Keratinocyte (primary cell): ENCODE measurements at regions not wholly inside any gene's neighbourhood (a gene's known extent, or its start where the extent isn't known, plus 50 kb on each side); places are given as distances from the start of the nearest gene placed in this dataset.

Experiments
- DNase-seq: peaks from one replicate; pipeline ENCODE4 v3.0.0-alpha.2; 2011; ENCODE audit warnings: low read depth, missing footprints, low spot score
- FAIRE-seq: peaks from 2 replicates; lab custom pipeline; 2011; peaks lifted over from hg19 to GRCh38; lab: Jason Lieb, UNC
- H2AFZ ChIP-seq: 2 replicates; pipeline ENCODE4 v1.6.0; 2012; ENCODE audit warnings: low read length, control low read depth, inconsistent platforms; ENCODE audit not compliant: control insufficient read depth
- H3K27ac ChIP-seq: 2 replicates; pipeline ENCODE4 v1.5.1; 2011; ENCODE audit warnings: low read length; ENCODE audit not compliant: control insufficient read depth, insufficient read depth
- H3K27me3 ChIP-seq: 3 replicates; pipeline ENCODE4 v1.6.0; 2011; ENCODE audit warnings: low read length; ENCODE audit not compliant: control insufficient read depth, insufficient read depth; ENCODE audit errors: extremely low read depth
- H3K36me3 ChIP-seq, 2 experiments: 2 replicates in 1 of 2; 3 replicates in 1 of 2; pipeline ENCODE4 v1.5.1; 2011; ENCODE audit warnings: low read length in 2 of 2, mild to moderate bottlenecking in 1 of 2; ENCODE audit not compliant: control insufficient read depth in 2 of 2, insufficient read depth in 2 of 2; ENCODE audit errors: extremely low read depth in 1 of 2
- H3K4me1 ChIP-seq: 3 replicates; pipeline ENCODE4 v1.5.1; 2011; ENCODE audit warnings: low read length; ENCODE audit not compliant: control insufficient read depth, insufficient read depth; ENCODE audit errors: extremely low read depth
- H3K4me2 ChIP-seq: 3 replicates; pipeline ENCODE4 v1.6.0; 2011; ENCODE audit warnings: low read depth, low read length; ENCODE audit not compliant: control insufficient read depth, insufficient read depth; ENCODE audit errors: extremely low read depth
- H3K4me3 ChIP-seq, 3 experiments: fragments of 200-600 bp in 1 of 3; sonication (generic) in 1 of 3; 2 replicates in 2 of 3; 3 replicates in 1 of 3; pipeline ENCODE4 v1.5.1; 2011 to 2016; ENCODE audit warnings: low read length in 3 of 3, mild to moderate bottlenecking in 3 of 3, control low read depth in 2 of 3, inconsistent platforms in 1 of 3, low read depth in 1 of 3, mixed read lengths in 1 of 3, mixed run types in 1 of 3, moderate library complexity in 1 of 3; ENCODE audit not compliant: control insufficient read depth in 2 of 3, insufficient read depth in 2 of 3; ENCODE audit errors: extremely low read depth in 1 of 3
- H3K79me2 ChIP-seq: 2 replicates; pipeline ENCODE4 v1.6.0; 2012; ENCODE audit warnings: low read length; ENCODE audit not compliant: control insufficient read depth, insufficient read depth
- H3K9ac ChIP-seq: 3 replicates; pipeline ENCODE4 v1.6.0; 2011; ENCODE audit warnings: low read length; ENCODE audit not compliant: control insufficient read depth, insufficient read depth; ENCODE audit errors: extremely low read depth
- H3K9me1 ChIP-seq: 3 replicates; pipeline ENCODE4 v1.6.0; 2011; ENCODE audit warnings: low read length; ENCODE audit not compliant: control insufficient read depth, insufficient read depth; ENCODE audit errors: extremely low read depth
- H3K9me3 ChIP-seq: 2 replicates; pipeline ENCODE4 v1.5.1; 2012; ENCODE audit warnings: low read depth, low read length; ENCODE audit not compliant: control insufficient read depth
- H4K20me1 ChIP-seq: 3 replicates; pipeline ENCODE4 v1.6.0; 2011; ENCODE audit warnings: low read length; ENCODE audit not compliant: control insufficient read depth, insufficient read depth; ENCODE audit errors: extremely low read depth
- CTCF ChIP-seq, 3 experiments: IDR thresholded peaks in 1 of 3; conservative IDR thresholded peaks in 1 of 3; optimal IDR thresholded peaks in 1 of 3; 2 replicates in 2 of 3; 3 replicates in 1 of 3; pipeline versions ENCODE3 to v1.5.1; 2011; ENCODE audit warnings: low read length in 3 of 3, mild to moderate bottlenecking in 3 of 3, moderate library complexity in 2 of 3, control low read depth in 1 of 3, inconsistent platforms in 1 of 3; ENCODE audit not compliant: insufficient read depth in 2 of 3; ENCODE audit errors: extremely low read depth in 1 of 3
- EZH2 ChIP-seq: IDR thresholded peaks from one replicate; pipeline ENCODE4 v1.6.1; 2012; ENCODE audit warnings: inconsistent platforms, mild to moderate bottlenecking, low read length, moderate library complexity
- dilution Hi-C: fragments of 300-500 bp; cut with MboI; formaldehyde crosslinking; loops from one replicate; pipeline ENCODE4 v1.7.0; 2020; ENCODE audit warnings: low sequenced_read_pairs; ENCODE audit not compliant: extremely low pct_ligation_motif_present

- TF ChIP-seq EZH2 (no peak), CTCF (optimal IDR thresholded peaks at IDR 0.05 in 1 of 3, IDR thresholded peaks at IDR 0.05 in 1 of 3, conservative IDR thresholded peaks at IDR 0.05 in 1 of 3; ENCODE audit: extremely low read depth in 1 of 3, insufficient read depth in 2 of 3, low read length in 3 of 3) (no peak)
- H3K36me3 ChIP-seq, result no peaks in the 10 kb centered on the region
- no peaks in the 10 kb centered on the region for H4K20me1 ChIP-seq
- no peak for DNase-seq
- H3K27me3 ChIP-seq, result no peaks in the 10 kb centered on the region
- H2AFZ ChIP-seq, result no peak overlapping the region
- H3K4me3 ChIP-seq, result no peak overlapping the region
- H3K27ac ChIP-seq, result no peak overlapping the region
- no peaks in the 10 kb centered on the region for H3K9me3 ChIP-seq
- H3K9me1 ChIP-seq, result no peaks in the 10 kb centered on the region
- no peak for FAIRE-seq
- no peak overlapping the region for H3K4me2 ChIP-seq
- dilution Hi-C loops, result no loop called here
- no peaks in the 10 kb centered on the region for H3K79me2 ChIP-seq
- H3K4me1 ChIP-seq, result no peaks in the 10 kb centered on the region
- no peak overlapping the region for H3K9ac ChIP-seq
Observed at GRCh38 chr22:26097411-26097810, 71.9 kb upstream of the SEZ6L start.

- Histone ChIP-seq H3K36me3 (no peaks in the 10 kb centered on the region), H3K27ac (no peak overlapping the region), H3K4me3 (no peak overlapping the region), H2AFZ (no peak overlapping the region), H3K4me2 (no peak overlapping the region), H3K79me2 (no peaks in the 10 kb centered on the region), H3K9ac (no peak overlapping the region), H4K20me1 (no peaks in the 10 kb centered on the region), H3K4me1 (no peaks in the 10 kb centered on the region), H3K9me1 (no peaks in the 10 kb centered on the region), H3K9me3 (no peaks in the 10 kb centered on the region), H3K27me3 (no peaks in the 10 kb centered on the region)
- dilution Hi-C loops, result no loop called here
- no peak for FAIRE-seq
- no peak for DNase-seq
- TF ChIP-seq CTCF (optimal IDR thresholded peaks at IDR 0.05 in 1 of 3, IDR thresholded peaks at IDR 0.05 in 1 of 3, conservative IDR thresholded peaks at IDR 0.05 in 1 of 3; ENCODE audit: extremely low read depth in 1 of 3, insufficient read depth in 2 of 3, low read length in 3 of 3), result no peak
- no peak for TF ChIP-seq EZH2
Observed at GRCh38 chr22:26097840-26098239, 71.4 kb upstream of the SEZ6L start.
